ENCODE measurements at regions not wholly inside any gene's neighbourhood (a gene's known extent, or its start where the extent isn't known, plus 50 kb on each side); places are given as distances from the start of the nearest gene placed in this dataset.

GRCh38 chr2:145750612-145751011 lies 1230.7 kb upstream of the ZEB2 start:
- no peak for TF ChIP-seq EZH2phosphoT487 (IDR thresholded peaks at IDR 0.05; ENCODE audit: unreplicated experiment)
- TF ChIP-seq CTCF (conservative IDR thresholded peaks at IDR 0.05; ENCODE audit: low read depth in 2 of 2) = no peak
- no peak for TF ChIP-seq POLR2AphosphoS5 (IDR thresholded peaks at IDR 0.05; ENCODE audit: low read depth)
- TF ChIP-seq EZH2 (IDR thresholded peaks at IDR 0.05; ENCODE audit: low read depth, unreplicated experiment) = no peak
- TF ChIP-seq REST (IDR thresholded peaks at IDR 0.05; ENCODE audit: unreplicated experiment) = no peak

Data from GM23338 (cell line).